Vagina (tissue), 2 donors: ENCODE measurements at regions not wholly inside any gene's neighbourhood (a gene's known extent, or its start where the extent isn't known, plus 50 kb on each side); places are given as distances from the start of the nearest gene placed in this dataset.

Source experiments
- CTCF ChIP-seq, 3 experiments: fragments of 450-650 bp in 2 of 3; fragments of 200-600 bp in 1 of 3; sonication (generic) in 1 of 3; IDR thresholded peaks; one replicate each; pipeline ENCODE4 v1.5.1; 2017 to 2019; ENCODE audit warnings: antibody characterized with exemption in 3 of 3, mild to moderate bottlenecking in 2 of 3, moderate library complexity in 2 of 3
- POLR2AphosphoS5 ChIP-seq, 2 donors: sonication (generic); formaldehyde crosslinking; IDR thresholded peaks; one replicate each; pipeline ENCODE4 v1.9.0; 2017; ENCODE audit warnings: antibody characterized with exemption in 2 of 2, mild to moderate bottlenecking in 2 of 2, low read depth in 1 of 2; ENCODE audit not compliant: insufficient read depth in 1 of 2

- TF ChIP-seq POLR2AphosphoS5 (IDR thresholded peaks at IDR 0.05; ENCODE audit: insufficient read depth in 1 of 2, low read depth in 1 of 2) (no peak), CTCF (IDR thresholded peaks at IDR 0.05) (no peak)
Observed at GRCh38 chr2:2892378-2892777, 485.2 kb downstream of the EIPR1 start.
